B cell (primary cell): ENCODE measurements at regions not wholly inside any gene's neighbourhood (a gene's known extent, or its start where the extent isn't known, plus 50 kb on each side); places are given as distances from the start of the nearest gene placed in this dataset.

ENCODE experiments used
- EZH2 ChIP-seq: IDR thresholded peaks from 2 replicates; pipeline ENCODE4 v1.6.1; 2012; ENCODE audit warnings: borderline replicate concordance, low read depth, mild to moderate bottlenecking, moderate library complexity, low read length; ENCODE audit not compliant: insufficient read depth, poor library complexity, severe bottlenecking
- TF ChIP-seq, protein P1 (sequence below): fragments of 200-600 bp; IDR thresholded peaks from one replicate; pipeline ENCODE4 v1.8.0; 2022; ENCODE audit warnings: antibody characterized with exemption, mild to moderate bottlenecking

DNA sequence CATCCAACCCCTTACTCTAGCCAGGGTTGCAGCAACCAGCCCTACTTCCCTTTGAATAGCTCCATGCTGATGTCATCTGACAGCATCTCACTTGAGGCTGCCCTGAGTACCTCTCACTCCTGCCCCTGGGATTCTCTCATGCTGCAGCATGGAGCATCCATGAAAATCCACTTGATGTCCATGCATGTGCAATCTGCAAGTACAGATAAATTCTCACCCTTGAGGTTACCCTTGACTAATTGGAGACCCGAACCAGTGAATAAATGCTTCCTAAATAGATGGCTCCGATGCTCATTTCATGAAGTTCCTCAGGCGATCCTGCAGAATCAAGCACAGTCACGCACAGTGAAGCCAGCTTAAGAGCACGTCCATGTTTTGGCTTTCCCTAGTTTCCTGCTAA is 298.3 kb downstream of the RBM43 start:
- TF ChIP-seq, protein P1, sequence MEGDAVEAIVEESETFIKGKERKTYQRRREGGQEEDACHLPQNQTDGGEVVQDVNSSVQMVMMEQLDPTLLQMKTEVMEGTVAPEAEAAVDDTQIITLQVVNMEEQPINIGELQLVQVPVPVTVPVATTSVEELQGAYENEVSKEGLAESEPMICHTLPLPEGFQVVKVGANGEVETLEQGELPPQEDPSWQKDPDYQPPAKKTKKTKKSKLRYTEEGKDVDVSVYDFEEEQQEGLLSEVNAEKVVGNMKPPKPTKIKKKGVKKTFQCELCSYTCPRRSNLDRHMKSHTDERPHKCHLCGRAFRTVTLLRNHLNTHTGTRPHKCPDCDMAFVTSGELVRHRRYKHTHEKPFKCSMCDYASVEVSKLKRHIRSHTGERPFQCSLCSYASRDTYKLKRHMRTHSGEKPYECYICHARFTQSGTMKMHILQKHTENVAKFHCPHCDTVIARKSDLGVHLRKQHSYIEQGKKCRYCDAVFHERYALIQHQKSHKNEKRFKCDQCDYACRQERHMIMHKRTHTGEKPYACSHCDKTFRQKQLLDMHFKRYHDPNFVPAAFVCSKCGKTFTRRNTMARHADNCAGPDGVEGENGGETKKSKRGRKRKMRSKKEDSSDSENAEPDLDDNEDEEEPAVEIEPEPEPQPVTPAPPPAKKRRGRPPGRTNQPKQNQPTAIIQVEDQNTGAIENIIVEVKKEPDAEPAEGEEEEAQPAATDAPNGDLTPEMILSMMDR = no peak
- no peak for TF ChIP-seq EZH2
